Naive B cell (primary cell): ENCODE measurements at regions not wholly inside any gene's neighbourhood (a gene's known extent, or its start where the extent isn't known, plus 50 kb on each side); places are given as distances from the start of the nearest gene placed in this dataset.
A peak's percentile ranks its signal among the peaks of the same experiment; 100 is the strongest.
"Not testable (repeated sequence)": the region's sequence is repeated elsewhere in the genome, so short reads cannot be mapped to it uniquely, and the experiment has no call there.

Source experiments
- ATAC-seq, 2 donors: fragments of 150-1000 bp; cut with Tn5 transposase; 2 replicates each; pipeline ENCODE4 v1.10.0; 2021; ENCODE audit warnings: low read depth in 2 of 2, mild to moderate bottlenecking in 2 of 2, moderate library complexity in 2 of 2
- DNase-seq: peaks from one replicate; pipeline ENCODE4 v3.0.0; 2022
- H3K27ac Mint-ChIP-seq, 6 donors: one replicate each; pipeline ENCODE4 v1.8.0; 2020 to 2022; ENCODE audit warnings: mild to moderate bottlenecking in 6 of 6, mixed read lengths in 6 of 6, moderate library complexity in 5 of 6, inconsistent platforms in 2 of 6
- H3K27me3 Mint-ChIP-seq, 3 donors: one replicate each; pipeline ENCODE4 v1.8.0; 2021 to 2022; ENCODE audit warnings: mixed read lengths in 3 of 3, mild to moderate bottlenecking in 1 of 3
- H3K36me3 Mint-ChIP-seq, 2 donors: one replicate each; pipeline ENCODE4 v1.8.0; 2020 to 2022; ENCODE audit warnings: mixed read lengths in 2 of 2, inconsistent platforms in 1 of 2, mild to moderate bottlenecking in 1 of 2
- H3K4me1 Mint-ChIP-seq, 3 donors: one replicate each; pipeline ENCODE4 v1.8.0; 2020 to 2022; ENCODE audit warnings: mixed read lengths in 3 of 3, inconsistent platforms in 1 of 3, mild to moderate bottlenecking in 1 of 3, moderate library complexity in 1 of 3
- H3K4me3 Mint-ChIP-seq, 8 donors: one replicate each; pipeline ENCODE4 v1.8.0; 2020 to 2022; ENCODE audit warnings: mild to moderate bottlenecking in 8 of 8, mixed read lengths in 8 of 8, moderate library complexity in 8 of 8, inconsistent platforms in 2 of 8
- H3K9me3 Mint-ChIP-seq, 7 donors: one replicate each; pipeline ENCODE4 v1.8.0; 2020 to 2022; ENCODE audit warnings: mixed read lengths in 7 of 7, mild to moderate bottlenecking in 5 of 7, inconsistent platforms in 2 of 7, moderate library complexity in 1 of 7

DNA sequence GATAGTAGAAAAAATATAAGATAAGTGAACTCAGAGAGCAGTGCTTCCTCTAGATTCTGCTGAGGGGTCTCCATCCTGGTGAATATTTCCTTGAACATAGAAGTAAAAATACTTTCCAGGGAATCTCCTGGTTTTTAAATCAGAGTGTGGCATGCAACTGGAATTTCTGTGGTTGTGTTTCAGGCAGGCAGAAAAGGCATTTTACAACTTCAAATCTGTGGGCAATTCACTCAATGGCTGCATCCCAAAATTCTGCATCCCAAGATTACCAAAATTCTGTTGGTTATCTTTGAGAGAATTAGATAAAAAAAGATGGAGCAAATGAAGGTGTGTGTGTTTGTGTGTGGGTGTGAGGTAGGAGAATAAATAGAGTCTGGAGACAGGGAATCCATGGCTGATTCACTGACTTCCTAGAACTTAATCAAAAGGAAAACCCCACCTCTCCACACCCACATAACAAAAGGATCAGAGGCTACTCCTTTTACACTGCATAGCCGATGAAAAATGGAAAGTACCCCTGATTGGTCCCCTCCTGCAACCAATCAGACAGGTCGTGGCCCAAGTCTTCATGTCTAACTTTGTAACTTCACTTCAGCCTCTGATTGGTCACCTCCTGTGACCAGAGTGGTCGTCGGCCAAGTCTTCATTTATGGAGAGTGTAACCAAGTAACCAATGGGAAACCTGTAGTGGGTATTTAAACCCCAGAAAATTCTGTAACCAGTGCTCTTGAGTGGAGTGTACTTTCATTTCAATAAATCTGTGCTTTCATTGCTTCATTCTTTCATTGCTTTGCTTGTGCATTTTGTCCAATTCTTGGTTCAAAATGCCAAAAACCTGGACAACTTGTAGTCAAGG is 112.8 kb downstream of the DLEU7 start:
- Mint-ChIP-seq H3K36me3 (peaks cover 0 to 10% of the 10 kb centered on the region in 2 donors), H3K27me3 (no peaks in the 10 kb centered on the region), H3K4me3 (no peak overlapping the region), H3K4me1 (peaks cover 17 to 32% (median 30%) of the 10 kb centered on the region in 3 donors), H3K9me3 (peaks cover 0 to 8% (median 5%) of the 10 kb centered on the region in 7 donors), H3K27ac (no peak overlapping the region)
- ATAC-seq: no peak
- no peak for DNase-seq

DNA sequence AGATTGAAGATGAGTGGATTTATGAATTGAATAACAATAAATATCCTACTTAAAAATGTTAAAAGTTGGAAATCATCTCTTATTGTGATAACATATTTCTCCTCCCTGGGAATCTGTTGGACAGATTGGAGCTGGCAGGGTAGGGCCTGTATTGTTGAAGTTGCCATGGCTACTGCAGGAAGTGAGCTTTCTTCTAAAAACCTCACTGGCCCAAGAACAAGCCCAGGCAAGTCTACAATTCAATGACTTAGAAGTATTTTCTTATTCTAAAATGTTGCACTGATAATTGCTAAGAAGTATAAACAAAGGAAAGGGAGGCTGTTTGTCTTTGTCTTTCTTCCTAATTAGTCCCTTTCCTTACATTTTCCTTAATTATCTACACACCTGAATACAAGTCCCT is 112.1 kb downstream of the DLEU7 start:
- Mint-ChIP-seq H3K9me3 (peaks cover 0 to 8% (median 5%) of the 10 kb centered on the region in 7 donors), H3K4me3 (peak overlapping the region in 1 of 8 donors; percentile 10), H3K27ac (no peak overlapping the region), H3K36me3 (peaks cover 0 to 10% of the 10 kb centered on the region in 2 donors), H3K27me3 (no peaks in the 10 kb centered on the region), H3K4me1 (peaks cover 11 to 25% (median 24%) of the 10 kb centered on the region in 3 donors)
- ATAC-seq (no peak), DNase-seq (no peak)

- Mint-ChIP-seq H3K4me1 (peaks cover 0 to 12% (median 11%) of the 10 kb centered on the region in 3 donors), H3K27me3 (no peaks in the 10 kb centered on the region), H3K4me3 (no peak overlapping the region), H3K9me3 (peaks cover 0 to 8% (median 5%) of the 10 kb centered on the region in 7 donors), H3K27ac (no peak overlapping the region), H3K36me3 (peaks cover 0 to 10% of the 10 kb centered on the region in 2 donors)
- DNase-seq (no peak), ATAC-seq (no peak)
These were observed 110.8 kb downstream of the DLEU7 start for GRCh38 chr13:50732712-50733111.

DNA sequence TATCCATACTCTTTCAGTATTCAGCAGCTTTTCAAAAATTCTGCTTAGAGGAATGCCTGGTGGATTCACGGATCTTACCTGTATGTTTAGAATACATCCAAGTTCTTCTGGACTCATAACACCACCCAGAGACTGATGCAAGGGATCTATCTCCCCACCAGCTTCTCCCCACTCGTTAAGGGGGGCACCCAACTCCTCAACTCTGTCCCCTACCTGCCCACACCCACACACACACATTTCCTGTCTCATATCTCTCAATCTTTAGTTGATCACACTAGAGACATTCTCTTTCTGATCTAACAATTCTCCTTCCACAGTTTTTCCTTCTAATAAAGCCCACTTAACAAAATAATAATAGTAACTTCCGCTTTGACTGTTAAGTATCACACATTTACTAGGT is 110.1 kb downstream of the DLEU7 start:
- H3K4me3 Mint-ChIP-seq: no peak overlapping the region
- H3K4me1 Mint-ChIP-seq: peaks cover 0 to 7% (median 7%) of the 10 kb centered on the region in 3 donors
- H3K27me3 Mint-ChIP-seq: no peaks in the 10 kb centered on the region
- H3K27ac Mint-ChIP-seq: peak overlapping the region in 2 of 6 donors; percentile 5 to 53
- ATAC-seq: no peak
- peaks cover 0 to 10% of the 10 kb centered on the region in 2 donors for H3K36me3 Mint-ChIP-seq
- H3K9me3 Mint-ChIP-seq: peaks cover 0 to 8% (median 5%) of the 10 kb centered on the region in 7 donors
- DNase-seq: no peak

DNA sequence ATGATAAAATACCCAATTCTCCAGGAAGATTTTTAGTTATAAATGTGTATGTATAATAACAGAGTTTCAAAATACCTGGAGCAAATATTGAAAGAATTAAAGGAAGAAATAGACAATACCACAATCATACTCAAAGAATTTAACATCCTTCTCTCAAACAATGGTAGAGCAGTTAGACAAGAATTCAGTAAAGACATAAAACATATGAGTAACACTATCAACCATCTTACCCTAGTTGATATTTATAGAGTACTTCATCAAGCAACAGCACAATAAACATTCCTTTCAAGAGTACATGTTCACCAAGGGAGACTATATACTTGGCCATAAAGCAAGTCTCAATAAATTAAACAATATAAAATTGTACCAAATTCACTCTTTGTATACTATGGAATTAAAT is 108.4 kb downstream of the DLEU7 start:
- peaks cover 0 to 6% of the 10 kb centered on the region in 2 donors for H3K36me3 Mint-ChIP-seq
- peaks cover 0 to 7% (median 2%) of the 10 kb centered on the region in 7 donors for H3K9me3 Mint-ChIP-seq
- ATAC-seq: no peak

GRCh38 chr13:50740052-50740741 is 103.3 kb downstream of the DLEU7 start:
- Mint-ChIP-seq H3K4me1 (peaks cover 0 to 19% (median 5%) of the 10 kb centered on the region in 3 donors), H3K9me3 (peaks cover 2 to 7% (median 5%) of the 10 kb centered on the region in 7 donors), H3K36me3 (no peaks in the 10 kb centered on the region), H3K27me3 (no peaks in the 10 kb centered on the region), H3K4me3 (no peak overlapping the region), H3K27ac (peak overlapping the region in 1 of 6 donors; percentile 77)
- DNase-seq: no peak
- no peak for ATAC-seq

More for the DNA sequence above, 108.4 kb downstream of the DLEU7 start:
- Mint-ChIP-seq H3K27me3 (no peaks in the 10 kb centered on the region), H3K4me3 (no peak overlapping the region), H3K27ac (peak overlapping the region in 1 of 6 donors; percentile 25), H3K4me1 (peaks cover 0 to 16% (median 7%) of the 10 kb centered on the region in 3 donors)
- DNase-seq: no peak

- peaks cover 0 to 22% (median 5%) of the 10 kb centered on the region in 3 donors for H3K4me1 Mint-ChIP-seq
- peak overlapping the region in 1 of 6 donors; percentile 27 for H3K27ac Mint-ChIP-seq
- H3K36me3 Mint-ChIP-seq: no peaks in the 10 kb centered on the region
- H3K9me3 Mint-ChIP-seq: peaks cover 3 to 24% (median 9%) of the 10 kb centered on the region in 7 donors
- ATAC-seq (no peak), DNase-seq (no peak)
- H3K4me3 Mint-ChIP-seq: no peak overlapping the region
- no peaks in the 10 kb centered on the region for H3K27me3 Mint-ChIP-seq
These were observed 101.1 kb downstream of the DLEU7 start for GRCh38 chr13:50742353-50742752.

GRCh38 chr13:50742968-50743367 is 100.5 kb downstream of the DLEU7 start:
- no peak for DNase-seq
- H3K4me1 Mint-ChIP-seq: peaks cover 0 to 22% (median 5%) of the 10 kb centered on the region in 3 donors
- ATAC-seq: no peak
- H3K4me3 Mint-ChIP-seq: no peak overlapping the region
- no peaks in the 10 kb centered on the region for H3K36me3 Mint-ChIP-seq
- no peaks in the 10 kb centered on the region for H3K27me3 Mint-ChIP-seq
- H3K27ac Mint-ChIP-seq: peak overlapping the region in 4 of 6 donors; percentile 27 to 70 (median 50)
- peaks cover 3 to 24% (median 9%) of the 10 kb centered on the region in 7 donors for H3K9me3 Mint-ChIP-seq

DNA sequence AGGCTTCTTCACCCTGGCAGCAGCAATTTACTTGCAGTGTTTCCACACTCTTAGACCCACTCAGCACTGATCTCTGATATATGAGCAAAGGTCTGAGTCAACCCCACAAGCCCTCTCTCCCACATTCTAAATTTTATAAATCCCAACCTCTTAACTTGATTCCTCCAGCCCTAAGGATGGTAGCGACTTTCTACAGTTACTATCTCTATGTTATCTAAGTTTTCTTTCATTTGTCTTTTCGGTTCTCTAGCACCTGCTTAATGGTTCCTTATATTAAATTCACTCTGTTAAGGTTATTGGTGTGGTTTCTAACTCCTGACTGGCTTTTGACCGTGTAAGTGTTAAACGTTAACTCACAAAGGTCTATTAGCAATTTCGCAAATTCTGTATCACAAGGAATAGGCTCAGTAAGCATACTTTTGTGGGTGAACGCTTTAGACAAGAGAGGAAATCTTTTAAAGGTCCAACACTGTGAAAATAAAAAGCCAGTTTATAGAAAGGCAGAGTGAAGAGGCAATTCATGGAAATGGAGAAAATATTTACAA is 99.3 kb downstream of the DLEU7 start:
- peaks cover 4 to 21% (median 9%) of the 10 kb centered on the region in 3 donors for H3K4me1 Mint-ChIP-seq
- no peak for DNase-seq
- H3K36me3 Mint-ChIP-seq: no peaks in the 10 kb centered on the region

DNA sequence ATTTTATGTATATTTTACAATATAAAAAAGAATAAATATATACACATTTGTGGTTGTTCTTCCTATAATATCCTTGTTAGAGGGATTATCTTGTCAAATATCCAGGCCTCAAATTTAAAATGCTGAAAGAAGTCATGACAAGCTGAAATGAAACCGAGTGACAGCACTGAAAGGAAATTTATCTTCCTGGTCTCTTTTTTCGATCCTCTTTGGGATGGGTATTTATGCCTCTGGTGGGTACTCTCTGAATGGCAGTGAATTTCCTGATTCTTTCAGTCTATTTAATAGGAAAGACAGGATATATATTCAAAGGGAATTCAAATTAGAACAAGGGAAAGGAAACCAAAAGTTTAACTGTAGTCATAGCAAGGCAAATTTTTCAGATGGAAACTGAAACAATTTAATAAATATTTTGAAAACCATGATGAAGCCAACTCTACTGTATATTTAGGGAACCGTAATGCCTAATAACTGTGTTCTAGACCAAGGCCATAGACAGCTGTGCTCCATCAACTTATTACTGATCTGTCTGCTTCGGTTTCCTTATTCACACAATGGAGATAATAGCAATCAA is 97.9 kb downstream of the DLEU7 start:
- Mint-ChIP-seq H3K4me3 (no peak overlapping the region), H3K4me1 (peaks cover 15 to 34% (median 16%) of the 10 kb centered on the region in 3 donors), H3K27me3 (no peaks in the 10 kb centered on the region), H3K27ac (peak overlapping the region in 2 of 6 donors; percentile 7), H3K36me3 (peaks cover 0 to 6% of the 10 kb centered on the region in 2 donors), H3K9me3 (peaks cover 8 to 34% (median 14%) of the 10 kb centered on the region in 7 donors)
- DNase-seq (no peak), ATAC-seq (no peak)

More for the DNA sequence above, 99.3 kb downstream of the DLEU7 start:
- peak overlapping the region in 1 of 6 donors; percentile 74 for H3K27ac Mint-ChIP-seq
- no peak for ATAC-seq
- no peaks in the 10 kb centered on the region for H3K27me3 Mint-ChIP-seq
- no peak overlapping the region for H3K4me3 Mint-ChIP-seq
- peaks cover 3 to 24% (median 9%) of the 10 kb centered on the region in 7 donors for H3K9me3 Mint-ChIP-seq

DNA sequence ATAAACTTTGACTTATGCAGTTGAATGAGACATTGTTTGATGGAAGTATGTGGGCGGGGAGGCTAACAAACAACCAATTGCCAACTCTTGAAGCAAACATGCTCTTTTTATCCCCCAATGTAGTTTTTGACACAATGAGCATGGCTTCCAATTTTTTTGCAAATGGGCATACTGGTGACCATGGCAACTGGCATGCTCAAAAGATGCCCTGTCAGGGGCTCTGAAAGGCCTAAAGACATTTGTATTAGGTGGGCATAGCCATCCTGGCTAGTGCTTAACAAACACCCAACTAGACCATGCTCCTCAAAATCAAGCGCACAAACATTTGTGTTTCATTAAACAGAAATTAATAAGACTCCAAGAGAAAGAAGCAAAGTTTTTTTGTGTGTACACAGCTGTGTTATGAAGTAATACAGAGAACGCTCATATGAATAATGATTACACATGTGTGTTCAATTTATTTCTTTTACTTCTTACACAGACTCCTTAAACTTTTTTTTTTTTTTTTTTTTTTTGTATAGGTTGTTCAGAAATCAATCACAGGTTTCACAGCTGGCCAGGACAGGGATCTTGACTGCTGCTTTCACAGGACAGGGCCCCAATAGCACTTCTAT is 95.6 kb downstream of the DLEU7 start:
- ATAC-seq: no peak
- H3K27ac Mint-ChIP-seq: no peak overlapping the region

GRCh38 chr13:50753221-50753620 is 90.3 kb downstream of the DLEU7 start:
- not testable (repeated sequence) for H3K27ac Mint-ChIP-seq

More for the DNA sequence above, 95.6 kb downstream of the DLEU7 start:
- Mint-ChIP-seq H3K9me3 (peaks cover 5 to 41% (median 13%) of the 10 kb centered on the region in 7 donors), H3K4me3 (no peak overlapping the region), H3K36me3 (peaks cover 0 to 7% of the 10 kb centered on the region in 2 donors), H3K4me1 (peaks cover 21 to 53% (median 35%) of the 10 kb centered on the region in 3 donors), H3K27me3 (no peaks in the 10 kb centered on the region)
- no peak for DNase-seq

More at GRCh38 chr13:50753221-50753620, 90.3 kb downstream of the DLEU7 start:
- DNase-seq, ATAC-seq, H3K27me3 Mint-ChIP-seq, H3K4me3 Mint-ChIP-seq, H3K36me3 Mint-ChIP-seq: not testable (repeated sequence)
- Mint-ChIP-seq H3K4me1 (peaks cover 44 to 82% (median 77%) of the 10 kb centered on the region in 3 donors), H3K9me3 (peaks cover 0 to 33% (median 16%) of the 10 kb centered on the region in 7 donors)
